B cell (primary cell): ENCODE measurements at regions not wholly inside any gene's neighbourhood (a gene's known extent, or its start where the extent isn't known, plus 50 kb on each side); places are given as distances from the start of the nearest gene placed in this dataset.

ENCODE experiments used
- CTCF ChIP-seq: fragments of 200-600 bp; IDR thresholded peaks from one replicate; pipeline ENCODE4 v1.8.0; 2022; ENCODE audit warnings: antibody characterized with exemption, mild to moderate bottlenecking
- EZH2 ChIP-seq: IDR thresholded peaks from 2 replicates; pipeline ENCODE4 v1.6.1; 2012; ENCODE audit warnings: borderline replicate concordance, low read depth, mild to moderate bottlenecking, moderate library complexity, low read length; ENCODE audit not compliant: insufficient read depth, poor library complexity, severe bottlenecking

- TF ChIP-seq CTCF: no peak
- no peak for TF ChIP-seq EZH2
Measured at GRCh38 chr20:48064929-48065328, 279.6 kb upstream of the SULF2 start.
